ENCODE measurements at regions not wholly inside any gene's neighbourhood (a gene's known extent, or its start where the extent isn't known, plus 50 kb on each side); places are given as distances from the start of the nearest gene placed in this dataset.

GRCh38 chr12:42761086-42761485, 171.5 kb upstream of the PRICKLE1 start:
- DNase-seq (ENCODE audit: low read depth), result no peak

- no peak for DNase-seq (ENCODE audit: low read depth)
Measured at GRCh38 chr12:42760550-42760949, 171.0 kb upstream of the PRICKLE1 start.

GRCh38 chr12:42759622-42760273, 170.2 kb upstream of the PRICKLE1 start:
- peak; percentile 87 for DNase-seq (ENCODE audit: low read depth)

DNA sequence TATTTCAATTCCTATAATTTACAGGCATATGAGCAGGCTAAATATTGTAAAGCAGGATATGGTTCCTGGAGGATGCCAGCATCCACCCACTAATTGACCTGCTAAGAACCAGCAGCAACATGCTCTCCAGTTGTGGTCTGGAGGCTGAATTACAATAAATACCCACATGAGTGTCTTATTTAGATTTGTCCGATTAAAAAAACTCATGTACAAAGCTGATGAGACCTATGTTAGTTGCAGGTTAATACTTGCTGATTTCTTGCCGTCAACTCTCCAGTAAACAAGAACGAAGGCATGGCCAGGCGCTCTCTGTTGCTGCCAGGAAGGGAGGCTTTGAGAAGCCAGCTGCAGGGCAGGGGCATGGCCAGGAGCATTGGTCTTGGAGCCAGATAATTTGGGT, 169.3 kb upstream of the PRICKLE1 start:
- no peak for DNase-seq (ENCODE audit: low read depth)

DNA sequence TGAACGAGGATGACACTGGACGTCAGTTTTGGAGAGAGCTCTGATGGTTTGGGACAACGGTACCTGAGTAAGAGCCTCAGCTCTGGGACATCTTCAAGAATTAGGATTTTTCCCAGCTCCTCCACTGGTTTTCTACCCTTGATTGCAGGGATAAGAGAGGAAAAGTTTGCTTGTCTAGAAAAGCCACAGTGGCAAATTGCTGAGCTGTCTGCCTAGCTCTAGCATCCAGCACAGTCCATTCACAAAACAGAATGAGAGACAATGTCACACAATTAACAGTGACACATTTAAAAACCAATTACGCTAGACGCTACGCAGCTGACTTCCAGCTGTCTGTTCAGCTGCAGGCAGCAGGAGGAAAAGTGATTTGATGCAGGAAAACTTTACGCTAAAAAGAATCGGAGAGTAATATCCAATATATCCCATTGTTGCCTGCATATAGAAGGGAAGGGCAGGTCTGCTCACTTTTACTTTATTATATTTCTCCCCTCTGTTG, 168.1 kb upstream of the PRICKLE1 start:
- DNase-seq (ENCODE audit: low read depth), result no peak

DNA sequence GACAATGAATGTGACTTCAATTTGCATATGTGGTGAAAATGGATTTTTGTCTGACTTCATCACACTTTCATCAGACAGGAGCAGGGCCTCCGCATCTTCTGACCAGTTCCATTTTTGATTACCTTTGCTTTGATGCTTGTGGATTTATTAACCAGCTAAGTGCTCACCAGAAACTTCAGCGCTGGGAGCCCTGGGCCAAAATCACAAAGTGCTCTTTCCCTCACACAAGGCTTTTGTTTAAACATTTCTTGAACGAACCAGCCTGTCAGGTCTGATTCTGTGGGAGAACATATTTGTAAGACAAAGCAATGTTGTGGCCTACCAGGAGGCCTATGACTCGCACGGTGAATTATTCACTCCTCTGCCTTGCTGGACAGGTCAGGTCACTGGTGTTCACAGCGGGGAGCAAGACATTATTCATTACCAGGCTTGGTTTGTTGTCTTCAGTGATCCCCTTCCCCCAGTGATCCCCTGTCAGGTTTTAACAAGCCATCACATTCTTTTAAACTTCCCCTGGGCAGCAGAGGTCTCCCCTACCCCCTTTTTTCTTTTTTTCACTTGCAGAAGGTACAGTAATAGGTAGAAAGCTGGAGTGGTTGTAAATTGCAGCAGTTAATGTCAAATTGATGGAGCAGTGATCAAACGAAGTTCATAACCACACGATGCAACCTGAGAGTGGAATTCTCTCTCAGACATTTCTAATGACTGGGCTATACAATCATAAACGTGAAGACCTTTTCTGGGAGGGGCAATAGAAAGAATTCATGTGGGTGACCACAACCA, 167.5 kb upstream of the PRICKLE1 start:
- peak; percentile 27 for DNase-seq (ENCODE audit: low read depth)

DNA sequence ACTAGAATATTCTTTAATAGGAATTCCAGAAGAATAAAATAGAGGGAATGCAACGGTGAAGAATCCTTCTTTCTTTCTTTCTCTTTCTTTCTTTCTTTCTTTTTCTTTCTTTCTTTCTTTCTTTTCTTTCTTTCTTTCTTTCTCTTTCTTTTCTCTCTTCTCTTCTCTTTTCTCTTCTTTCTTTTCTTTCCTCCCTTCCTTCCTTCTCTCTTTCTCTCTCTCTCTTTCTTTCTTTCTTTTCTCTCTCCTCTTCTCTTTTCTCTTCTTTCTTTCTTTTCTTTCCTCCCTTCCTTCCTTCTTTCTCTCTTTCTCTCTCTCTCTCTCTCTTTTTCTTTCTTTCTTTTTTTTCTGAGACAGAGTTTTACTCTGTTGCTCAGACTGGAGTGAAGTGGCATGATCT, 160.8 kb upstream of the PRICKLE1 start:
- DNase-seq (ENCODE audit: low read depth), result no peak

DNA sequence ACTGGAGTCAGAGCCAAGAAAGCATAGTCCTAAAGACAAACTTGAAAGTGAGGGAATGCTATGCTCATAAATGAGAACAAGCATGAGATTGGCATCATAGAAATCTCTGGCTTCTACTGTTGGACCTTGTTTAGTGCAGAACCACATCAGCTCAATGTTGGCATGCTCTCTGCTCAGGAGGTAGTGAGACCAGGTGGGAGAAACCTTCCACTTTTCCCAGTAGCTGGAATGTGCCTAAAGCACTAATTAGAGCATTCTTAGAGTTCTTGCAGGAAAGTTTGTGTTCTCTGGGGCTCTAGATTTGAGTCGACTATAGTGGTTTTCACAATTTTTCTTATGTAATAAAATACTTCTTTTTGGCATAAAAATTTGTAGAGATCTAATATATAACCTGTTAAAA, 159.7 kb upstream of the PRICKLE1 start:
- no peak for DNase-seq (ENCODE audit: low read depth)

- peak; percentile 90 for DNase-seq (ENCODE audit: low read depth)
Measured at GRCh38 chr12:42744539-42745182, 155.1 kb upstream of the PRICKLE1 start.

- DNase-seq (ENCODE audit: low read depth), result peak; percentile 24
Measured at GRCh38 chr12:42742716-42743115, 153.2 kb upstream of the PRICKLE1 start.

DNA sequence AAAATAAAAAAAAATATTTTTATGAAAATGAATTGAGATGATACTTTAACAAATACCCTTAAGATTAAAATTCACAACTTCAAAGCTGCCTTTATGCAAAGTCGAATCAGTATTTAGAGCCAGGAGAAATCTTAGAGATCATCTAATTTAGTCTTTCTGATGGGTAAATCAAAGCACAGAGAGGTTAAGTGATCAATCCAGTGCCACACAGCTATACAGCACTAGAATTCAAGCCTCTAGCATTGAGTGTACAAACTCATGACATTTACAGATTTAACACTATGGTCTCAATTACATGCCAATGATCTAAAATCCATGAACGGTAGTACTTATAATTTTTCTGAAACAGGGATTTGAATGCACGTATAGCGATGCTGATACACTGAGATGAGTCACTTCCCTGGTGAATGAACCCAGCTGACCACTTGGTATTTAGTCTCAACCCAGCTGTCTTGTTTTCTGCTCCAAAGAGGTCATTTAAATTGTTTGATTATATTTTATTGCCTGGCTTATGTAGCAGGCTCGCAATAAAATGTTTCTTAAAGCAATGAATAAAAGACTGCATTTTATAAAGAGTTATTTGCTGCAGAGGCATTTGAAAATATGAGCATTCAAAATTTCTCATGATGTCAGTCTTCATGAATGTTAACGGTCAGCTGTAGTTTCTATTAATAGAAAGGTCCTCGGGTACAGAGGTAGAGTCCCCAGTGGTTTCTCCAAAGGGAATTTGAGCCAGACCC, 152.4 kb upstream of the PRICKLE1 start:
- DNase-seq (ENCODE audit: low read depth), result peak; percentile 27

- DNase-seq (ENCODE audit: low read depth), result no peak
Measured at GRCh38 chr12:42741091-42741490, 151.5 kb upstream of the PRICKLE1 start.

- DNase-seq (ENCODE audit: low read depth), result no peak
Measured at GRCh38 chr12:42737398-42737797, 147.9 kb upstream of the PRICKLE1 start.

GRCh38 chr12:42735861-42736361, 146.4 kb upstream of the PRICKLE1 start:
- no peak for DNase-seq (ENCODE audit: low read depth)

GRCh38 chr12:42733911-42734310, 144.4 kb upstream of the PRICKLE1 start:
- DNase-seq (ENCODE audit: low read depth), result no peak

GRCh38 chr12:42732908-42733411, 143.4 kb upstream of the PRICKLE1 start:
- no peak for DNase-seq (ENCODE audit: low read depth)

DNA sequence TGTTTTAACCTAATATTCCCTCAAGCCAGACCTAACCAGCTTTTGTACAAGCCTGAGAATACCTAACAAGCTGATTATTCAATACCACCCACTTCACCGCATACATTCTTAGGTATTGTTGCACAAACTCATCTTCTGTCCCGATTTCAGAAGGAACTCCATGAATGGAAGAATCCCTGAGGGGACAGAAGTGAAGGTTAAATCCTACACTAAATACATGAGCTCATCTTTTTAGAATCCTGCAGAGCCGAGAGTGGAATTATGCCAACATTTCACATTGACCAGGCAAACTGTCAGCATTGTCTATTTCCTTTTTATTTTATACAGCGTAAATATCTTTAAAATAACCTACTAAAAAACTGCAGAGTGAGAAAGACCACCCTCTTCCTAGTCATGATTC, 140.7 kb upstream of the PRICKLE1 start:
- DNase-seq (ENCODE audit: low read depth), result no peak

DNA sequence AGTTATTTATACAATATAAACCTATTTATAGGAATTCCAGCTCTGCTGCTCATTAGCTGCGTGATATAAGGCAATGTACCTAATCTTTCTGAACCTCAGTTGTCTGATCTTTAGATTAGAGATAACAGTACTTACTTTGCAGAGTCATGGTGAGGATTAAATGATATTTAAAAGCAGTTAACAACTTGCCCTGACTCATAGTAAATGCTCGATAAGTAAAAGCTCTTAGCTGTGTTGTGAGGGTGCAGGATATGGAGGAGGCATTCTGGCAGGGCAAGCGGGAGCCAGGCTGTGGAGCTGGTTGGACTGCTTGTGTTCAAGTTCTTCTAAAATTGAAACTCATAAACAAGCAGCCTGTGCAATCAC, 140.0 kb upstream of the PRICKLE1 start:
- DNase-seq (ENCODE audit: low read depth), result no peak

- DNase-seq (ENCODE audit: low read depth), result no peak
Measured at GRCh38 chr12:42728770-42729534, 139.4 kb upstream of the PRICKLE1 start.

GRCh38 chr12:42728287-42728686, 138.7 kb upstream of the PRICKLE1 start:
- no peak for DNase-seq (ENCODE audit: low read depth)

- peak; percentile 59 for DNase-seq (ENCODE audit: low read depth)
Measured at GRCh38 chr12:42725809-42726208, 136.3 kb upstream of the PRICKLE1 start.
